PC-3 (cell line): ENCODE measurements at regions not wholly inside any gene's neighbourhood (a gene's known extent, or its start where the extent isn't known, plus 50 kb on each side); places are given as distances from the start of the nearest gene placed in this dataset.

ENCODE experiments used
- ATAC-seq: fragments of 200-7000 bp; cut with Tn5 transposase; 2 replicates; pipeline ENCODE4 v1.9.1; 2020; ENCODE audit warnings: mild to moderate bottlenecking, moderate library complexity
- BruUV-seq: library from RNA; stranded (reverse); fragments of 400-500 nt; replicated peaks from 2 replicates; lab custom pipeline; 2021; lab: Mats Ljungman, UMichigan
- CTCF ChIA-PET: fragments of 300-600 bp; sonication (Branson Sonifier 250); formaldehyde crosslinking; loops from one replicate; lab custom pipeline; 2022; ENCODE audit warnings: antibody characterized with exemption; lab: Charles Lee
- POLR2A ChIA-PET: fragments of 300-600 bp; sonication (Branson Sonifier 250); formaldehyde crosslinking; loops from one replicate; lab custom pipeline; 2022; ENCODE audit warnings: antibody characterized with exemption; ENCODE audit not compliant: unreplicated experiment; lab: Charles Lee
- DNase-seq: peaks from one replicate; pipeline ENCODE4 v3.0.0-alpha.2; 2015
- H2AFZ ChIP-seq: fragments of 300-600 bp; sonication (generic); 2 replicates; pipeline ENCODE4 v1.6.0; 2016; ENCODE audit warnings: antibody characterized with exemption, low read length
- H3F3A ChIP-seq: fragments of 300-600 bp; sonication (generic); one replicate; pipeline ENCODE4 v1.6.0; 2017; ENCODE audit warnings: antibody characterized with exemption, low read length, control low read depth, mild to moderate bottlenecking; ENCODE audit not compliant: unreplicated experiment
- H3K27ac ChIP-seq: fragments of 300-600 bp; sonication (generic); 2 replicates; pipeline ENCODE4 v1.5.1; 2016; ENCODE audit warnings: mild to moderate bottlenecking, low read length
- H3K27me3 ChIP-seq: fragments of 300-600 bp; sonication (generic); 2 replicates; pipeline ENCODE4 v1.6.1; 2016; ENCODE audit warnings: low read length, mixed read lengths
- H3K36me3 ChIP-seq: fragments of 300-600 bp; sonication (generic); 2 replicates; pipeline ENCODE4 v1.6.1; 2016; ENCODE audit warnings: low read depth, mixed run types, low read length, mixed read lengths
- H3K4me1 ChIP-seq: fragments of 300-600 bp; sonication (generic); 2 replicates; pipeline ENCODE4 v1.5.1; 2016; ENCODE audit warnings: low read length; ENCODE audit not compliant: insufficient read depth
- H3K4me2 ChIP-seq: fragments of 300-600 bp; sonication (generic); 2 replicates; pipeline ENCODE4 v1.6.0; 2016; ENCODE audit warnings: low read length
- H3K4me3 ChIP-seq: fragments of 300-600 bp; sonication (generic); 2 replicates; pipeline ENCODE4 v1.5.1; 2016; ENCODE audit warnings: mild to moderate bottlenecking, low read length, mixed read lengths
- H3K79me2 ChIP-seq: fragments of 300-600 bp; sonication (generic); 2 replicates; pipeline ENCODE4 v1.6.1; 2017; ENCODE audit warnings: low read length, mixed read lengths
- H3K9ac ChIP-seq: fragments of 300-600 bp; sonication (generic); 2 replicates; pipeline ENCODE4 v1.6.0; 2016; ENCODE audit warnings: mild to moderate bottlenecking, low read length
- H3K9me2 ChIP-seq: fragments of 300-600 bp; sonication (generic); replicated peaks from 2 replicates; pipeline ENCODE4 v1.6.1; 2016; ENCODE audit warnings: mixed run types, low read length, mixed read lengths
- H3K9me3 ChIP-seq: fragments of 300-600 bp; sonication (generic); 2 replicates; pipeline ENCODE4 v1.6.1; 2016; ENCODE audit warnings: low read length, mixed read lengths
- H4K20me1 ChIP-seq: fragments of 300-600 bp; sonication (generic); 2 replicates; pipeline ENCODE4 v1.6.1; 2016; ENCODE audit warnings: low read length, mixed read lengths
- EZH2 ChIP-seq: fragments of 300-600 bp; sonication (generic); IDR thresholded peaks from one replicate; pipeline ENCODE4 v1.6.1; 2017; ENCODE audit warnings: antibody characterized with exemption, mild to moderate bottlenecking, low read length; ENCODE audit not compliant: unreplicated experiment
- EZH2phosphoT487 ChIP-seq: fragments of 300-600 bp; sonication (generic); IDR thresholded peaks from 2 replicates; pipeline ENCODE4 v1.6.1; 2018; ENCODE audit warnings: mild to moderate bottlenecking, antibody characterized with exemption, low read length, borderline replicate concordance
- intact Hi-C: fragments of 100-400 bp; cut with micrococcal nuclease; formaldehyde crosslinking; loops from 2 replicates; pipeline ENCODE4 v1.9.0; 2023
- TF ChIP-seq, protein P1 (sequence below): fragments of 300-600 bp; sonication (generic); conservative IDR thresholded peaks from 2 replicates; pipeline ENCODE4 v1.5.1; 2017; ENCODE audit warnings: antibody characterized with exemption, low read depth, mild to moderate bottlenecking, low read length

DNA sequence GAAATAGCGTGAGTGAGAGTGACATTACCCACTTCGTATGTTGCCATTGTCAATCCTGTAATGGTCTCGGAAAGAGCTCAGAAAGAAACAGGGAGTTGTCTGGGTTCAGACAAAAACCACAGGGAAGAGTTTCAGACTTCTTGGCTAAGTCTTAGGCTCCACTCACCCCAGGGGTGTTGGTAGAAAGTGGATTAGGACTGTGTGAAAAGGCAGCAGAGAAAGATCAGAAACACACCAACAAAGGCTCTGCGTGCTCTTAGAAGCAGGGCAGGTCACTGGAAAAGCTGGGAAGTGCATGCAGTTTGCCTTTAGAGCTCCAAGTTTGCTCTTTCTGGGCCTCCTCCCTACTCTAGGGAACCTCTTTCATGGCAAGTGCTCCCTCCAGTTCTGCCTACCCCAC is 106.1 kb upstream of the PLXNC1 start:
- H3K9ac ChIP-seq: no peak overlapping the region
- BruUV-seq: no TSS peak
- H3K79me2 ChIP-seq: no peaks in the 10 kb centered on the region
- H3K4me2 ChIP-seq: no peak overlapping the region
- H2AFZ ChIP-seq: no peak overlapping the region
- intact Hi-C loops: no loop called here
- H3K27ac ChIP-seq: no peak overlapping the region
- no peaks in the 10 kb centered on the region for H3K4me1 ChIP-seq
- H3K9me3 ChIP-seq: no peaks in the 10 kb centered on the region
- CTCF ChIA-PET: no interaction called here
- TF ChIP-seq, protein P1, sequence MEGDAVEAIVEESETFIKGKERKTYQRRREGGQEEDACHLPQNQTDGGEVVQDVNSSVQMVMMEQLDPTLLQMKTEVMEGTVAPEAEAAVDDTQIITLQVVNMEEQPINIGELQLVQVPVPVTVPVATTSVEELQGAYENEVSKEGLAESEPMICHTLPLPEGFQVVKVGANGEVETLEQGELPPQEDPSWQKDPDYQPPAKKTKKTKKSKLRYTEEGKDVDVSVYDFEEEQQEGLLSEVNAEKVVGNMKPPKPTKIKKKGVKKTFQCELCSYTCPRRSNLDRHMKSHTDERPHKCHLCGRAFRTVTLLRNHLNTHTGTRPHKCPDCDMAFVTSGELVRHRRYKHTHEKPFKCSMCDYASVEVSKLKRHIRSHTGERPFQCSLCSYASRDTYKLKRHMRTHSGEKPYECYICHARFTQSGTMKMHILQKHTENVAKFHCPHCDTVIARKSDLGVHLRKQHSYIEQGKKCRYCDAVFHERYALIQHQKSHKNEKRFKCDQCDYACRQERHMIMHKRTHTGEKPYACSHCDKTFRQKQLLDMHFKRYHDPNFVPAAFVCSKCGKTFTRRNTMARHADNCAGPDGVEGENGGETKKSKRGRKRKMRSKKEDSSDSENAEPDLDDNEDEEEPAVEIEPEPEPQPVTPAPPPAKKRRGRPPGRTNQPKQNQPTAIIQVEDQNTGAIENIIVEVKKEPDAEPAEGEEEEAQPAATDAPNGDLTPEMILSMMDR: no peak
- no peak for TF ChIP-seq EZH2
- H3K27me3 ChIP-seq: no peaks in the 10 kb centered on the region
- DNase-seq (no peak), ATAC-seq (no peak)
- no peak overlapping the region for H3K4me3 ChIP-seq
- no peaks in the 10 kb centered on the region for H3K36me3 ChIP-seq
- POLR2A ChIA-PET: no interaction called here
- H3K9me2 ChIP-seq: no peaks in the 10 kb centered on the region
- no peaks in the 10 kb centered on the region for H4K20me1 ChIP-seq
- no peaks in the 10 kb centered on the region for H3F3A ChIP-seq

DNA sequence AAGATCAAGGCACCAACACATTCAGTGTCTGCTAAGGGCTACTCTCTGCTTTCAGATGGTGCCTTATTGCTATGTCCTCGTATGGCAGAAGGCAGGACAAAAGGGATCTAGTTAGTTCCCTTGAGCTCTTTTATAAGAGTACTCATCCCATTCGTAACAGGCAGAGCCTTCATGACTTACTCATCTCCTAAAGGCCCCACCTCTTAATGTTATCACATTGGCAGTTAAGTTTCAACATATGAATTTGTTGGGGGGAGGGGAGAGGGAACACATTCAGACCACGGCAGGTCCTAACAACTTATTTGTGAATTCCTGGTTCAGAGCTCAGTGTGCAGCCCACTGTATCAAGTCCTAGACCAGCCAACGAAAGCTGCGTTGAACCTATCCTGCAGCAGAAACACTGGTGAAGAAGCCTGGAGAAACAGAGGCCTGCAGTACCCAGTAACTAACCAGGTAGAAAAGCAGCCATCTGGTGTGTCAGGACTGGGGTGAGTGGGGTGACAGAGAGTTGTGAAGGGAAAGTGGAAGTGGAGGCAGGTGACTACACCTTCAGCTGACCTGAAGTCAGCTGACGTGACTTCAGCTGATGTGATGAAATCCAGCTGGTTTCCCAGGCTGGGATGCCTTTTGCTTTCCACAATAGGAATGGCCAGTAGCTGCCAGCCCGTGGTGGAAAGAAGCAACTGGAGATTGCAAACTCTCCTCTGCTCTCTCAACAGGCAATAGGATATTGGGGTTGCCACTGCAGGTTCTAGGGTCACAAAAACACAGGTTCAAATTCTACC is 101.6 kb upstream of the PLXNC1 start:
- intact Hi-C loops: no loop called here
- Histone ChIP-seq H3K9me3 (no peaks in the 10 kb centered on the region), H3K4me3 (no peak overlapping the region), H3K4me1 (no peaks in the 10 kb centered on the region), H3K79me2 (no peaks in the 10 kb centered on the region), H3K27ac (no peak overlapping the region), H2AFZ (no peak overlapping the region), H3K36me3 (no peaks in the 10 kb centered on the region), H3F3A (no peaks in the 10 kb centered on the region), H3K9me2 (no peaks in the 10 kb centered on the region), H3K27me3 (no peaks in the 10 kb centered on the region), H3K4me2 (no peak overlapping the region), H3K9ac (no peak overlapping the region), H4K20me1 (no peaks in the 10 kb centered on the region)
- ChIA-PET POLR2A (no interaction called here), CTCF (no interaction called here)
- ATAC-seq (no peak), DNase-seq (no peak)
- no TSS peak for BruUV-seq
- TF ChIP-seq, protein P1: no peak
- no peak for TF ChIP-seq EZH2phosphoT487
- no peak for TF ChIP-seq EZH2

DNA sequence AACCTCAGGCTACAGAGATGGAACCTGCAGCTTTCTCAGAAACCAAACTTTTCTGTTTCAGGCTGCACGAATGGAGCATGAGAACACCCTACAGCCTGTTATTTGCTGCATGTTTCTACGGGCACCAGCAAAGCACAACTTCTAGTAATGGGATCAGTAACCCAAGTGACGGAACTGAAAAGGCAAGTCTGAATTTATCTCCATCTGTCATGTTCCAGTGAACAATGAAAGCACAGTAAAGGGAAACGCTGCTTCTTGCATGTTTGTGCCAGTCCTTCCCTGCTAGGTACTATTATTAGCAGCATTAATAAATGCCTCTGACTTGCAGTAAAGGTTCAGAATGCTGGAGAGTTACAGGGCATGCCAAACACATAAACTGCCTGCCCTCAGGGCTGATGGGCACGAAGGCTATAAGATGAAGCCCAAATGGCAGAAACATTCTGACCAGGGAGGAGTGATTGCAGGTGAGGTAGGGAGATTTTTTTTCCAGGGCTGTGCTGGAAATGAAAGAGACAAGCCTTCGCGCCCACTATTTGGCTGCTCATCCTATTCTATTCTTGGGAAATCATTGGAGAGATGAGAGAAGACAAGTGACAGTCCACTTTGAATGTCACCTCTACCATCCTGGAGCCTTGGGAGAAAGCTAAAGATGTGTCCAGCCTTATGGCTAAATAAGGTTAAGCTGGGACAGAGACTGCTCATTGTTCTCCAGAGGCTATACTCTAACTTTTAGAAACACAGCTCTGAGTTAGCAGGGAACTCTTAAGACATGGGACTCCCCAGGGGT is 100.4 kb upstream of the PLXNC1 start:
- Histone ChIP-seq H3K9ac (no peak overlapping the region), H3K4me3 (no peak overlapping the region), H3K4me2 (no peak overlapping the region), H3K79me2 (no peaks in the 10 kb centered on the region), H4K20me1 (no peaks in the 10 kb centered on the region), H3K4me1 (no peaks in the 10 kb centered on the region), H3K36me3 (no peaks in the 10 kb centered on the region), H3F3A (no peaks in the 10 kb centered on the region), H3K27ac (no peak overlapping the region), H2AFZ (no peak overlapping the region), H3K9me2 (no peaks in the 10 kb centered on the region), H3K27me3 (no peaks in the 10 kb centered on the region), H3K9me3 (no peaks in the 10 kb centered on the region)
- no TSS peak for BruUV-seq
- ATAC-seq (no peak), DNase-seq (no peak)
- intact Hi-C loops: no loop called here
- ChIA-PET CTCF (no interaction called here), POLR2A (no interaction called here)
- no peak for TF ChIP-seq EZH2
- TF ChIP-seq, protein P1: no peak
- no peak for TF ChIP-seq EZH2phosphoT487
